MM.1S (cell line): ENCODE measurements at regions not wholly inside any gene's neighbourhood (a gene's known extent, or its start where the extent isn't known, plus 50 kb on each side); places are given as distances from the start of the nearest gene placed in this dataset.

Experiments used
- DNase-seq: peaks from one replicate; pipeline ENCODE4 v3.0.0-alpha.2; 2015
- H2AFZ ChIP-seq: fragments of 300-600 bp; sonication (generic); 2 replicates; pipeline ENCODE4 v1.6.0; 2016; ENCODE audit warnings: antibody characterized with exemption, low read length
- H3F3A ChIP-seq: fragments of 300-600 bp; sonication (generic); 2 replicates; pipeline ENCODE4 v1.6.1; 2016; ENCODE audit warnings: mild to moderate bottlenecking, antibody characterized with exemption, low read length, moderate library complexity, mixed read lengths; ENCODE audit not compliant: insufficient read depth
- H3K27ac ChIP-seq: fragments of 300-600 bp; sonication (generic); 2 replicates; pipeline ENCODE4 v1.5.1; 2016; ENCODE audit warnings: mild to moderate bottlenecking, low read length
- H3K27me3 ChIP-seq: fragments of 300-600 bp; sonication (generic); replicated peaks from 2 replicates; pipeline ENCODE4 v1.6.0; 2016; ENCODE audit warnings: low read length; ENCODE audit not compliant: insufficient read depth
- H3K36me3 ChIP-seq: fragments of 300-600 bp; sonication (generic); replicated peaks from 2 replicates; pipeline ENCODE4 v1.6.1; 2016; ENCODE audit warnings: mild to moderate bottlenecking, low read length, mixed read lengths; ENCODE audit not compliant: insufficient read depth
- H3K4me1 ChIP-seq: fragments of 300-600 bp; sonication (generic); 2 replicates; pipeline ENCODE4 v1.6.1; 2016; ENCODE audit warnings: low read length, mixed read lengths
- H3K4me2 ChIP-seq: fragments of 300-600 bp; sonication (generic); 2 replicates; pipeline ENCODE4 v1.6.0; 2016; ENCODE audit warnings: low read depth, low read length
- H3K4me3 ChIP-seq: fragments of 300-600 bp; sonication (generic); 2 replicates; pipeline ENCODE4 v1.5.1; 2016; ENCODE audit warnings: low read length, mixed read lengths
- H3K79me2 ChIP-seq: fragments of 300-600 bp; sonication (generic); 2 replicates; pipeline ENCODE4 v1.6.1; 2016; ENCODE audit warnings: mixed run types, low read length, mixed read lengths
- H3K9ac ChIP-seq: fragments of 300-600 bp; sonication (generic); 2 replicates; pipeline ENCODE4 v1.6.1; 2016; ENCODE audit warnings: low read length, mixed read lengths
- H3K9me2 ChIP-seq: fragments of 300-600 bp; sonication (generic); replicated peaks from 2 replicates; pipeline ENCODE4 v1.6.1; 2016; ENCODE audit warnings: mild to moderate bottlenecking, low read length, mixed read lengths; ENCODE audit not compliant: insufficient read depth
- H3K9me3 ChIP-seq: fragments of 300-600 bp; sonication (generic); replicated peaks from 2 replicates; pipeline ENCODE4 v1.6.1; 2016; ENCODE audit warnings: mild to moderate bottlenecking, low read length, mixed read lengths; ENCODE audit not compliant: insufficient read depth
- H4K20me1 ChIP-seq: fragments of 300-600 bp; sonication (generic); 2 replicates; pipeline ENCODE4 v1.6.1; 2016; ENCODE audit warnings: mild to moderate bottlenecking, low read length, moderate library complexity, mixed read lengths; ENCODE audit not compliant: insufficient read depth
- CTCF ChIP-seq: fragments of 300-600 bp; sonication (generic); IDR thresholded peaks from 2 replicates; pipeline ENCODE4 v1.5.1; 2016; ENCODE audit warnings: antibody characterized with exemption, low read length, mixed read lengths
- EZH2 ChIP-seq: fragments of 300-600 bp; sonication (generic); optimal IDR thresholded peaks from 2 replicates; pipeline ENCODE3; 2017; ENCODE audit warnings: low read depth, mild to moderate bottlenecking, antibody characterized with exemption, low read length, mixed read lengths
- EZH2phosphoT487 ChIP-seq: fragments of 300-600 bp; sonication (generic); IDR thresholded peaks from 2 replicates; pipeline ENCODE4 v1.6.1; 2018; ENCODE audit warnings: antibody characterized with exemption, low read length

GRCh38 chr7:119127706-119128105 is 903.2 kb downstream of the ANKRD7 start:
- no peak overlapping the region for H3K27ac ChIP-seq
- no peaks in the 10 kb centered on the region for H3K4me1 ChIP-seq
- H3F3A ChIP-seq = no peaks in the 10 kb centered on the region
- TF ChIP-seq EZH2phosphoT487 = no peak
- TF ChIP-seq EZH2 = no peak
- no peak for TF ChIP-seq CTCF
- H3K27me3 ChIP-seq = no peaks in the 10 kb centered on the region
- no peak overlapping the region for H3K9ac ChIP-seq
- H3K4me3 ChIP-seq = no peak overlapping the region
- H3K79me2 ChIP-seq = no peaks in the 10 kb centered on the region
- no peak overlapping the region for H3K4me2 ChIP-seq
- H3K9me2 ChIP-seq = no peaks in the 10 kb centered on the region
- no peaks in the 10 kb centered on the region for H3K9me3 ChIP-seq
- no peak for DNase-seq
- no peaks in the 10 kb centered on the region for H3K36me3 ChIP-seq
- no peak overlapping the region for H2AFZ ChIP-seq
- no peaks in the 10 kb centered on the region for H4K20me1 ChIP-seq

- Histone ChIP-seq H3K9ac (no peak overlapping the region), H3K36me3 (no peaks in the 10 kb centered on the region), H4K20me1 (no peaks in the 10 kb centered on the region), H3K27ac (no peak overlapping the region), H3K9me2 (no peaks in the 10 kb centered on the region), H3K27me3 (no peaks in the 10 kb centered on the region), H2AFZ (no peak overlapping the region), H3F3A (no peaks in the 10 kb centered on the region), H3K79me2 (no peaks in the 10 kb centered on the region), H3K4me3 (no peak overlapping the region), H3K9me3 (no peaks in the 10 kb centered on the region), H3K4me2 (no peak overlapping the region), H3K4me1 (no peaks in the 10 kb centered on the region)
- TF ChIP-seq CTCF (no peak), EZH2 (no peak), EZH2phosphoT487 (no peak)
- no peak for DNase-seq
Measured at GRCh38 chr7:119132436-119132835, 907.9 kb downstream of the ANKRD7 start.

DNA sequence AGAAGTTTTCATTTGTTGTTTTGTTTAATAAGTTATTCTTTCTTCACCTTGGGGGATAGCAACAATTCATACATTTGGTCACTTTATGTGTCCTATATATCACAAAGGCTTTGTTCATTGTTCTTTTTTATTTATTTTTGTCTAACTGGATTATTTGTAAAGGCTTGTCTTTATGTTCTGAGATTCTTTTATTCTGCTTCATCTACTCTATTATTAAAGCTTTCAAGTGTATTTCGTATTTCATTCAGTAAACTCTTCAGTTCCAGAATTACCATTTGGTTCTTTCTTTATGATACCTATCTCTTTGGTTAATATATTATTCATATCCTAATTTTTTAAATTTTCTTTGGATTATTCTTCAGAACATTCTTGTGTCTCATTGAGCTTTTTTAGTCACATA is 942.9 kb downstream of the ANKRD7 start:
- no peak overlapping the region for H3K27ac ChIP-seq
- no peak for TF ChIP-seq EZH2phosphoT487
- TF ChIP-seq CTCF = no peak
- TF ChIP-seq EZH2 = no peak
- no peaks in the 10 kb centered on the region for H3K4me1 ChIP-seq
- no peaks in the 10 kb centered on the region for H3K9me3 ChIP-seq
- no peak overlapping the region for H3K4me2 ChIP-seq
- H3F3A ChIP-seq = no peaks in the 10 kb centered on the region
- H3K9me2 ChIP-seq = no peaks in the 10 kb centered on the region
- H3K27me3 ChIP-seq = no peaks in the 10 kb centered on the region
- H3K9ac ChIP-seq = no peak overlapping the region
- H4K20me1 ChIP-seq = no peaks in the 10 kb centered on the region
- no peak overlapping the region for H3K4me3 ChIP-seq
- no peaks in the 10 kb centered on the region for H3K79me2 ChIP-seq
- H2AFZ ChIP-seq = no peak overlapping the region
- H3K36me3 ChIP-seq = no peaks in the 10 kb centered on the region
- DNase-seq = no peak
